ENCODE measurements at regions not wholly inside any gene's neighbourhood (a gene's known extent, or its start where the extent isn't known, plus 50 kb on each side); places are given as distances from the start of the nearest gene placed in this dataset.

- Mint-ChIP-seq H3K4me1 (ENCODE audit: low read depth, unreplicated experiment) (no peaks in the 10 kb centered on the region), H3K4me3 (ENCODE audit: low read depth, unreplicated experiment) (no peak overlapping the region), H3K36me3 (ENCODE audit: insufficient read depth, unreplicated experiment) (no peaks in the 10 kb centered on the region), H3K27me3 (ENCODE audit: unreplicated experiment) (no peaks in the 10 kb centered on the region), H3K27ac (ENCODE audit: unreplicated experiment) (no peak overlapping the region), H3K9me3 (ENCODE audit: low read depth, unreplicated experiment) (no peaks in the 10 kb centered on the region)
- intact Hi-C loops (cut with micrococcal nuclease; ENCODE audit: unreplicated experiment): no loop called here
- CTCF ChIA-PET: no interaction called here
- no peak for DNase-seq
- no peak for TF ChIP-seq CTCF (IDR thresholded peaks at IDR 0.05; ENCODE audit: unreplicated experiment)
- BruUV-seq (replicated peaks): no TSS peak
Observed at GRCh38 chr4:25493466-25493865, 116.4 kb downstream of the ANAPC4 start.

DNA sequence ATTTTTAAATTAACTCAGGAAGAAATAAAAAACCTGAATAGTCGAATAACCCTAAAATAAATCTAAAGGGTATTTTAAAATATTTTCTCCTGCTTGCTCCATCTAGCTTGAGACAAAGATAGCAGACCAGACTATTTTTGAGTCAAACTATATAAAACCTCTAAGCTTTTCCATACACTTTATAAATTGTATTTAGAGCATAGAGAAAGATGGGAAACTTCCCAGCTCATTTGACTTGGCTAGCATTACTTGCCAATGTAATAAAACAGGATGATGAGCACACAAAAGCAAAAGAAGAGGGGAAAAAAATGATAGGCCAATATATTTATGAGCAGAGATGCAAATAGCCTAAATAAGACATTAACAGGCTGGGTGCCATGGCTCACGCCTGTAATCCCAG is 117.1 kb downstream of the ANAPC4 start:
- H3K9me3 Mint-ChIP-seq (ENCODE audit: low read depth, unreplicated experiment): no peaks in the 10 kb centered on the region
- no peak for TF ChIP-seq CTCF (IDR thresholded peaks at IDR 0.05; ENCODE audit: unreplicated experiment)
- H3K27me3 Mint-ChIP-seq (ENCODE audit: unreplicated experiment): no peaks in the 10 kb centered on the region
- H3K4me1 Mint-ChIP-seq (ENCODE audit: low read depth, unreplicated experiment): no peaks in the 10 kb centered on the region
- no peak overlapping the region for H3K4me3 Mint-ChIP-seq (ENCODE audit: low read depth, unreplicated experiment)
- no peaks in the 10 kb centered on the region for H3K36me3 Mint-ChIP-seq (ENCODE audit: insufficient read depth, unreplicated experiment)
- intact Hi-C loops (cut with micrococcal nuclease; ENCODE audit: unreplicated experiment): no loop called here
- H3K27ac Mint-ChIP-seq (ENCODE audit: unreplicated experiment): no peak overlapping the region
- no TSS peak for BruUV-seq (replicated peaks)
- DNase-seq: no peak
- CTCF ChIA-PET: no interaction called here

GRCh38 chr4:25500626-25501316 is 123.7 kb downstream of the ANAPC4 start:
- Mint-ChIP-seq H3K4me3 (ENCODE audit: low read depth, unreplicated experiment) (no peak overlapping the region), H3K27me3 (ENCODE audit: unreplicated experiment) (no peaks in the 10 kb centered on the region), H3K4me1 (ENCODE audit: low read depth, unreplicated experiment) (no peaks in the 10 kb centered on the region), H3K36me3 (ENCODE audit: insufficient read depth, unreplicated experiment) (no peaks in the 10 kb centered on the region), H3K9me3 (ENCODE audit: low read depth, unreplicated experiment) (no peaks in the 10 kb centered on the region), H3K27ac (ENCODE audit: unreplicated experiment) (no peak overlapping the region)
- no peak for DNase-seq
- CTCF ChIA-PET: no interaction called here
- BruUV-seq (replicated peaks): no TSS peak
- no peak for TF ChIP-seq CTCF (IDR thresholded peaks at IDR 0.05; ENCODE audit: unreplicated experiment)
- intact Hi-C loops (cut with micrococcal nuclease; ENCODE audit: unreplicated experiment): loop anchor here (10.0 kb wide), 1 partner anchor 264 kb away; no protein-coding TSS in a partner anchor

- intact Hi-C loops (cut with micrococcal nuclease; ENCODE audit: unreplicated experiment): loop anchor here (10.0 kb wide), 1 partner anchor 263 kb away; no protein-coding TSS in a partner anchor
- H3K27me3 Mint-ChIP-seq (ENCODE audit: unreplicated experiment): no peaks in the 10 kb centered on the region
- BruUV-seq (replicated peaks): no TSS peak
- CTCF ChIA-PET: no interaction called here
- H3K4me1 Mint-ChIP-seq (ENCODE audit: low read depth, unreplicated experiment): no peaks in the 10 kb centered on the region
- TF ChIP-seq CTCF (IDR thresholded peaks at IDR 0.05; ENCODE audit: unreplicated experiment): no peak
- no peaks in the 10 kb centered on the region for H3K9me3 Mint-ChIP-seq (ENCODE audit: low read depth, unreplicated experiment)
- no peaks in the 10 kb centered on the region for H3K36me3 Mint-ChIP-seq (ENCODE audit: insufficient read depth, unreplicated experiment)
- DNase-seq: no peak
- no peak overlapping the region for H3K4me3 Mint-ChIP-seq (ENCODE audit: low read depth, unreplicated experiment)
- H3K27ac Mint-ChIP-seq (ENCODE audit: unreplicated experiment): no peak overlapping the region
Observed at GRCh38 chr4:25502115-25502514, 125.1 kb downstream of the ANAPC4 start.

All from Calu3 (cell line).